GM23248 (cell line): ENCODE measurements at regions not wholly inside any gene's neighbourhood (a gene's known extent, or its start where the extent isn't known, plus 50 kb on each side); places are given as distances from the start of the nearest gene placed in this dataset.

Source experiments
- EZH2 ChIP-seq: fragments of 200-600 bp; sonication (generic); IDR thresholded peaks from 2 replicates; pipeline ENCODE4 v1.6.1; 2018; ENCODE audit warnings: antibody characterized with exemption, mild to moderate bottlenecking; ENCODE audit not compliant: insufficient read depth, poor library complexity, severe bottlenecking
- EZH2phosphoT487 ChIP-seq: fragments of 200-600 bp; sonication (generic); IDR thresholded peaks from 2 replicates; pipeline ENCODE4 v1.6.1; 2018; ENCODE audit warnings: antibody characterized with exemption, moderate library complexity, mild to moderate bottlenecking, low read depth; ENCODE audit not compliant: insufficient read depth

- no peak for TF ChIP-seq EZH2
- no peak for TF ChIP-seq EZH2phosphoT487
Measured at GRCh38 chr12:46538976-46539375, 166.4 kb upstream of the SLC38A2 start.
